HEK293T (cell line): ENCODE measurements at regions not wholly inside any gene's neighbourhood (a gene's known extent, or its start where the extent isn't known, plus 50 kb on each side); places are given as distances from the start of the nearest gene placed in this dataset.

Experiments used
- CTCF ChIA-PET: fragments of 350-600 bp; formaldehyde crosslinking; extraction: SDS; loops from one replicate; lab custom pipeline; 2021; ENCODE audit warnings: antibody characterized with exemption, inconsistent platforms; lab: Yijun Ruan, JAX
- POLR2A ChIA-PET: fragments of 350-600 bp; formaldehyde crosslinking; extraction: SDS; loops from one replicate; lab custom pipeline; 2020; ENCODE audit warnings: antibody characterized with exemption, inconsistent platforms; lab: Yijun Ruan, JAX
- DNase-seq: peaks from one replicate; pipeline ENCODE4 v3.0.0; 2012; ENCODE audit warnings: mixed read lengths; ENCODE audit errors: extremely low spot score
- ARNT ChIP-seq: fragments of 450-650 bp; IDR thresholded peaks from 2 replicates; pipeline ENCODE4 v1.6.1; 2017; ENCODE audit warnings: mild to moderate bottlenecking
- BHLHE40 ChIP-seq: fragments of 450-650 bp; IDR thresholded peaks from 2 replicates; pipeline ENCODE4 v1.6.1; 2016; ENCODE audit warnings: mild to moderate bottlenecking, moderate library complexity, borderline replicate concordance
- CTBP1 ChIP-seq: fragments of 450-650 bp; IDR thresholded peaks from 2 replicates; pipeline ENCODE4 v1.6.1; 2016; ENCODE audit warnings: borderline replicate concordance
- ELF4 ChIP-seq: fragments of 450-650 bp; IDR thresholded peaks from 2 replicates; pipeline ENCODE4 v1.6.1; 2017; ENCODE audit warnings: antibody characterized with exemption
- FOXA1 ChIP-seq: fragments of 450-650 bp; IDR thresholded peaks from 2 replicates; pipeline ENCODE4 v1.6.1; 2016; ENCODE audit warnings: mild to moderate bottlenecking
- FOXK2 ChIP-seq: fragments of 450-650 bp; IDR thresholded peaks from 2 replicates; pipeline ENCODE4 v1.6.1; 2016; ENCODE audit warnings: mild to moderate bottlenecking
- FOXM1 ChIP-seq: fragments of 450-650 bp; IDR thresholded peaks from 2 replicates; pipeline ENCODE4 v1.6.1; 2017; ENCODE audit warnings: mild to moderate bottlenecking, borderline replicate concordance
- HDGF ChIP-seq: fragments of 450-650 bp; IDR thresholded peaks from 2 replicates; pipeline ENCODE4 v1.6.1; 2017; ENCODE audit warnings: antibody characterized with exemption, borderline replicate concordance
- L3MBTL2 ChIP-seq: fragments of 450-650 bp; conservative IDR thresholded peaks from 2 replicates; pipeline ENCODE4 v1.6.1; 2016; ENCODE audit warnings: mild to moderate bottlenecking
- LEF1 ChIP-seq: fragments of 450-650 bp; IDR thresholded peaks from 2 replicates; pipeline ENCODE4 v1.6.1; 2017; ENCODE audit warnings: mild to moderate bottlenecking, borderline replicate concordance
- NFRKB ChIP-seq: fragments of 450-650 bp; IDR thresholded peaks from 2 replicates; pipeline ENCODE4 v1.6.1; 2016; ENCODE audit warnings: mild to moderate bottlenecking, moderate library complexity
- PKNOX1 ChIP-seq: fragments of 450-650 bp; IDR thresholded peaks from 2 replicates; pipeline ENCODE4 v1.6.1; 2016
- SP1 ChIP-seq: fragments of 450-650 bp; IDR thresholded peaks from 2 replicates; pipeline ENCODE4 v1.6.1; 2017
- SUZ12 ChIP-seq: fragments of 450-650 bp; IDR thresholded peaks from 2 replicates; pipeline ENCODE4 v1.6.1; 2016; ENCODE audit warnings: mild to moderate bottlenecking
- TARDBP ChIP-seq: fragments of 450-650 bp; IDR thresholded peaks from 2 replicates; pipeline ENCODE4 v1.6.1; 2016
- ZNF384 ChIP-seq: fragments of 450-650 bp; IDR thresholded peaks from 2 replicates; pipeline ENCODE4 v1.6.1; 2016

DNA sequence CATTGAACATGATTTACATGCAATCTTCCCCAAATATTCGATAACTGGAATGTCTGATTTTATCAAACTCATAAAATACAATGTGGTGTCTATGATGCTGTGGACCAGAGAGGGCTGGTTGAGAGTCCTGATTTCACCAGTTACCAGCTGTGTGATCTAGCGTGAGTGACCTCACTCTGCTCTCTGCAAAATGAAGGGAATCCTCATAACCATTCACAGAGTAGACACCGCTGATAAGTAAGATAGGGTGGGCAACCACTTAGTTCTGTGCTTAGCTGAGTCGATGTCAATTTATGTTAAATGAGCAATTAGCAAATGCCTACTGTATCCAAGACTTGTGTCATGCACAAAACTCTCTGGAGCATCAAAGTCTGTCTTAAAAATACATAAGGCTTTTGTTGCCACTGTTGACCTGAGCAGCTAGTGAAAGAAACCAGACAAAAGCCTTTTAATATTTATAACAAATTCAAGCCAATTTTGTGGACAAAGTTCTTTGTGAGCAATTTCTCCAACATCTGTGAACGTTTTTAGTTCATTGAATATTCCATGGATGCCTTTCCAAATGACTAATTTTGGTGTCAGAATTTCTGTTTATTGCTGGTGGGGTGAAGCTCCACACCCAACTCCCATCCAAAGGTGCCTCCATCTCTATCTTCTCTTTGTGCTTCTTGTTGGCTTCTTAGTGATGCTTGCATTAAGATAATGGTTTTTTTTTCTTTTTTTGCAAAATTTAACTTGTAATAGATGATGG is 314.2 kb downstream of the ADRA2A start:
- CTCF ChIA-PET, result no interaction called here
- DNase-seq, result no peak
- TF ChIP-seq ARNT (no peak), L3MBTL2 (no peak), BHLHE40 (no peak)
- POLR2A ChIA-PET, result no interaction called here

GRCh38 chr10:111392159-111392558 is 315.3 kb downstream of the ADRA2A start:
- no peak for DNase-seq
- CTCF ChIA-PET, result no interaction called here
- POLR2A ChIA-PET, result no interaction called here
- TF ChIP-seq ARNT (no peak), TARDBP (no peak), LEF1 (no peak), L3MBTL2 (no peak), FOXM1 (no peak), PKNOX1 (no peak), SUZ12 (no peak), ELF4 (no peak), SP1 (no peak), FOXA1 (no peak), ZNF384 (no peak), FOXK2 (no peak), HDGF (no peak), BHLHE40 (no peak)

GRCh38 chr10:111392910-111393309 is 316.1 kb downstream of the ADRA2A start:
- ChIA-PET POLR2A (no interaction called here), CTCF (no interaction called here)
- TF ChIP-seq FOXM1 (no peak), FOXK2 (no peak), TARDBP (no peak)
- no peak for DNase-seq

DNA sequence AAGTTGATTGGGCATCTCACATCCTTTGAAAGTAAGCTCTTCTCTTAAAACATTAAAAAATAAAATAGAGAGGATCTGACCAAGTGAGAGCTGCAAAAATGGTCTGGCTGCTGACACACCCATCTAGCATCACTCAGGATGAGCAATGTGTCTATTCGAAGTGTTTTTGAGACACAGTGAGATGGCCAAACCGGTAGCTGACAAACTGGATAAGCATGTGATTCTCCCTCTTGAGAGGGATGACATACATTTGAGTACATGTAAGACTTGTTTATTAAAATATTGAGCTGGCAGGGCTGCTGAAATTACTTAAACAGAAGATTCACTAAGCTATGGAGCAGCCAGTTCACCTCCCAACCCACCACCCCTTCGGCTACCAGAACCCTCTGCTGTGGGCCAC is 333.9 kb downstream of the ADRA2A start:
- POLR2A ChIA-PET, result no interaction called here

DNA sequence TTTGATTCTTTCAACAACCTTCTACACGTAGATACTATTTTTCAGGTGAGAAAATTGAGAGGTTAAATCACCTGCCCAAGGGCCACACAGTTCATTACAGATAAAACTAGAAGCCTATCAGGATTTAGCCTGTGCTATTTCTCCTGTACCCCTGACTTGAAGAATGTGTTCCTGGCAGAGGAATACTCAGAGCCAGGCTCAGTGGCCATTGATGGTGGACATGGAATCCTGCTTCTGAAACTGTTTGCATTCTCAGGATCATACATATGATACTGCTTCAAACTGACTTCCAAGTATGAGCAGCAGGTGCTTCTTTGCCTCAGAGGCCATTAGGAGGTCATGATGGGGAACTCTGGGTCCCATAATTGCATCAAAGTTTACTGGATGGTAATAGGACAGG is 348.6 kb downstream of the ADRA2A start:
- TF ChIP-seq ARNT (no peak), HDGF (no peak), ZNF384 (no peak), FOXM1 (no peak), TARDBP (no peak), L3MBTL2 (no peak), BHLHE40 (no peak), ELF4 (no peak), SP1 (no peak), FOXA1 (no peak), NFRKB (no peak), LEF1 (no peak), FOXK2 (no peak), PKNOX1 (no peak), CTBP1 (no peak), SUZ12 (no peak)
- ChIA-PET POLR2A (no interaction called here), CTCF (no interaction called here)
- no peak for DNase-seq

More for the DNA sequence above, 333.9 kb downstream of the ADRA2A start:
- CTCF ChIA-PET, result no interaction called here
- TF ChIP-seq ELF4 (no peak), BHLHE40 (no peak), SUZ12 (no peak), ZNF384 (no peak), ARNT (no peak), SP1 (no peak), HDGF (no peak), FOXA1 (no peak), NFRKB (no peak), LEF1 (no peak), TARDBP (no peak), PKNOX1 (no peak), FOXK2 (no peak), FOXM1 (no peak), CTBP1 (no peak), L3MBTL2 (no peak)
- DNase-seq, result no peak

DNA sequence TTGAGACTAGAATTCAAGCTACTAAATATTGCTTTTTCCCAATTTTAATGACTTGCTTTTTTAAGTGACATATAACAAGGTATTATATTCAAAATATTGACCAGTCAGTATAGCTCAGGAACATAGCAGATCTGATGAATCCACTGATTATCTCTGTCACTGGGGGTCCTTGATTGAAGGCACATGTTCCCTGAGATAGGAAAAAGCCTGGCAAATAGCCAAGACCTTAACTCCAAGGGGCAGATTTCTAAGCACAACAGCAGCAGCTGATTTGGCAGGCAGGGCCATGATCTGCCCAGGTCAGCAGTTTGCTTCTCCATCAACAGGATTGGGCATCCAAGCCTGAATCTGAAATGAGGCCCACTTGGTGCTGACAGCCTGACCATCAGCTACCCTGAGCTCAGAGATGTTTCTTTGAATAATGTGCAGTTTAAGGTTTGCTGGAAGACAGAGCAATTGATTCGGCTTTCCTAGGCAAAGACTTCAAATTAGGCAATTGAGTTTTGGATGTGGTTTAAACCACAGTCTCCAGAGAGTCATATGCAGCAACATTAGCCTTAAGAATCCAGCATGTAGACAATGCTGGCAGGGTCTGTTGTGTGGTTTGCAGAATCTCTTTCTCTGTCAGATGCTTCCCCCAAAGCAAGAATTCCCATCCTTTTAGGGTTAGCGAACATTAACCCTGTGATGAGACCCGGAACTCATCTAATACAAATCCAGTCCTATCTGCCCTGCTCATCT is 352.6 kb downstream of the ADRA2A start:
- no peak for DNase-seq
- CTCF ChIA-PET, result interaction anchor here (0.7 kb wide), 1 partner anchor 349 kb away, joined by 3 read pairs; no protein-coding TSS in a partner anchor
- POLR2A ChIA-PET, result no interaction called here
- TF ChIP-seq SUZ12 (no peak), CTBP1 (no peak), ARNT (no peak), SP1 (no peak), L3MBTL2 (no peak), BHLHE40 (no peak), ZNF384 (no peak), PKNOX1 (no peak), TARDBP (no peak), LEF1 (no peak), NFRKB (no peak)
